Hepatocyte (in vitro differentiated cells): ENCODE measurements at regions not wholly inside any gene's neighbourhood (a gene's known extent, or its start where the extent isn't known, plus 50 kb on each side); places are given as distances from the start of the nearest gene placed in this dataset.

ENCODE experiments used
- DNase-seq: peaks from one replicate; pipeline ENCODE4 v3.0.0-alpha.2; 2016; ENCODE audit warnings: low spot score
- H2AFZ ChIP-seq: fragments of 200-600 bp; sonication (generic); 2 replicates; pipeline ENCODE4 v1.6.0; 2016; ENCODE audit warnings: antibody characterized with exemption, mild to moderate bottlenecking
- H3K27ac ChIP-seq: fragments of 200-600 bp; sonication (generic); 2 replicates; pipeline ENCODE4 v1.5.1; 2016; ENCODE audit warnings: mild to moderate bottlenecking
- H3K27me3 ChIP-seq: fragments of 200-600 bp; sonication (generic); 2 replicates; pipeline ENCODE4 v1.6.1; 2016
- H3K36me3 ChIP-seq: fragments of 200-600 bp; sonication (generic); replicated peaks from 2 replicates; pipeline ENCODE4 v1.5.1; 2016; ENCODE audit warnings: low read depth; ENCODE audit not compliant: insufficient read depth
- H3K4me1 ChIP-seq: fragments of 200-600 bp; sonication (generic); 2 replicates; pipeline ENCODE4 v1.5.1; 2016; ENCODE audit warnings: mild to moderate bottlenecking, moderate library complexity; ENCODE audit not compliant: insufficient read depth
- H3K4me2 ChIP-seq: fragments of 200-600 bp; sonication (generic); 2 replicates; pipeline ENCODE4 v1.6.0; 2016
- H3K4me3 ChIP-seq: fragments of 200-600 bp; sonication (generic); 2 replicates; pipeline ENCODE4 v1.5.1; 2016; ENCODE audit warnings: mild to moderate bottlenecking
- H3K79me2 ChIP-seq: fragments of 200-600 bp; sonication (generic); 2 replicates; pipeline ENCODE4 v1.6.0; 2017; ENCODE audit warnings: mild to moderate bottlenecking
- H3K9me2 ChIP-seq: fragments of 200-600 bp; sonication (generic); replicated peaks from 2 replicates; pipeline ENCODE4 v1.6.0; 2017; ENCODE audit warnings: mild to moderate bottlenecking; ENCODE audit not compliant: insufficient read depth
- H3K9me3 ChIP-seq: fragments of 200-600 bp; sonication (generic); 2 replicates; pipeline ENCODE4 v1.5.1; 2016; ENCODE audit warnings: low read depth, mild to moderate bottlenecking
- H4K20me1 ChIP-seq: fragments of 200-600 bp; sonication (generic); 2 replicates; pipeline ENCODE4 v1.6.0; 2016; ENCODE audit warnings: mild to moderate bottlenecking; ENCODE audit not compliant: insufficient read depth, poor library complexity, severe bottlenecking
- CTCF ChIP-seq: fragments of 200-600 bp; sonication (generic); IDR thresholded peaks from 2 replicates; pipeline ENCODE4 v1.5.1; 2016; ENCODE audit warnings: antibody characterized with exemption, mild to moderate bottlenecking; ENCODE audit not compliant: poor library complexity
- EZH2 ChIP-seq: fragments of 200-600 bp; sonication (generic); IDR thresholded peaks from 2 replicates; pipeline ENCODE4 v1.6.1; 2016; ENCODE audit warnings: antibody characterized with exemption, mild to moderate bottlenecking, borderline replicate concordance
- EZH2phosphoT487 ChIP-seq: fragments of 200-600 bp; sonication (generic); IDR thresholded peaks from one replicate; pipeline ENCODE4 v1.6.1; 2018; ENCODE audit warnings: antibody characterized with exemption, mild to moderate bottlenecking, low read depth, moderate library complexity; ENCODE audit not compliant: unreplicated experiment, severe bottlenecking
- WGBS: methylation state at CpG from one replicate; pipeline ENCODE4 v1.1.6; 2016; ENCODE audit warnings: low lambda C conversion rate; ENCODE audit errors: missing lambda C conversion rate; 5-methylcytosine and 5-hydroxymethylcytosine counted together

- no peaks in the 10 kb centered on the region for H3K79me2 ChIP-seq
- WGBS, result 61% methylated on average over 7 of the region's 7 CpGs
Measured at GRCh38 chr18:44548291-44549221, 132.1 kb upstream of the SETBP1 start.

GRCh38 chr18:44552706-44553105 lies 128.0 kb upstream of the SETBP1 start:
- WGBS, result 26% methylated on average over 2 of the region's 2 CpGs
- Histone ChIP-seq H3K27ac (no peak overlapping the region), H3K9me2 (no peaks in the 10 kb centered on the region), H3K79me2 (no peaks in the 10 kb centered on the region), H3K27me3 (no peaks in the 10 kb centered on the region), H3K4me1 (no peaks in the 10 kb centered on the region), H3K36me3 (no peaks in the 10 kb centered on the region), H3K9me3 (no peaks in the 10 kb centered on the region), H3K4me3 (no peak overlapping the region), H3K4me2 (no peak overlapping the region), H2AFZ (no peak overlapping the region), H4K20me1 (no peaks in the 10 kb centered on the region)
- TF ChIP-seq CTCF (no peak), EZH2 (no peak), EZH2phosphoT487 (no peak)
- DNase-seq, result no peak

More at GRCh38 chr18:44548291-44549221, 132.1 kb upstream of the SETBP1 start:
- Histone ChIP-seq H3K9me2 (no peaks in the 10 kb centered on the region), H4K20me1 (no peaks in the 10 kb centered on the region), H3K4me2 (no peak overlapping the region), H2AFZ (no peak overlapping the region), H3K4me3 (no peak overlapping the region), H3K36me3 (no peaks in the 10 kb centered on the region), H3K9me3 (no peaks in the 10 kb centered on the region), H3K27ac (no peak overlapping the region), H3K27me3 (no peaks in the 10 kb centered on the region), H3K4me1 (no peaks in the 10 kb centered on the region)
- no peak for DNase-seq
- no peak for TF ChIP-seq CTCF
- TF ChIP-seq EZH2, result no peak
- TF ChIP-seq EZH2phosphoT487, result no peak

GRCh38 chr18:44556296-44556695 lies 124.4 kb upstream of the SETBP1 start:
- no peak for DNase-seq
- Histone ChIP-seq H3K79me2 (no peaks in the 10 kb centered on the region), H4K20me1 (no peaks in the 10 kb centered on the region), H3K4me1 (no peaks in the 10 kb centered on the region), H3K27ac (no peak overlapping the region), H3K9me2 (no peaks in the 10 kb centered on the region), H3K27me3 (no peaks in the 10 kb centered on the region), H3K9me3 (no peaks in the 10 kb centered on the region), H3K4me2 (no peak overlapping the region), H2AFZ (no peak overlapping the region), H3K4me3 (no peak overlapping the region), H3K36me3 (no peaks in the 10 kb centered on the region)
- WGBS, result 46% methylated on average over 3 of the region's 3 CpGs
- TF ChIP-seq EZH2phosphoT487 (no peak), EZH2 (no peak), CTCF (no peak)
